ENCODE measurements at regions not wholly inside any gene's neighbourhood (a gene's known extent, or its start where the extent isn't known, plus 50 kb on each side); places are given as distances from the start of the nearest gene placed in this dataset.

GRCh38 chr7:118052336-118052735, 131.6 kb upstream of the LSM8 start:
- TF ChIP-seq EZH2phosphoT487 (IDR thresholded peaks at IDR 0.05; ENCODE audit: insufficient read depth, low read depth) (no peak), EZH2 (IDR thresholded peaks at IDR 0.05; ENCODE audit: insufficient read depth, poor library complexity, severe bottlenecking) (no peak)

Measured in GM23248 (cell line).